H7 (cell line): ENCODE measurements at regions not wholly inside any gene's neighbourhood (a gene's known extent, or its start where the extent isn't known, plus 50 kb on each side); places are given as distances from the start of the nearest gene placed in this dataset.
"Not testable (repeated sequence)": the region's sequence is repeated elsewhere in the genome, so short reads cannot be mapped to it uniquely, and the experiment has no call there.

Experiments used
- DNase-seq: peaks from one replicate; pipeline ENCODE4 v3.0.0; 2012
- H3K27me3 ChIP-seq: 2 replicates; pipeline ENCODE4 v1.6.0; 2011; ENCODE audit warnings: mild to moderate bottlenecking, low read length; ENCODE audit not compliant: control insufficient read depth, insufficient read depth
- H3K36me3 ChIP-seq: replicated peaks from 2 replicates; pipeline ENCODE4 v1.5.1; 2011; ENCODE audit warnings: low read length; ENCODE audit not compliant: control insufficient read depth, insufficient read depth
- H3K4me3 ChIP-seq: 2 replicates; pipeline ENCODE4 v1.5.1; 2011; ENCODE audit warnings: low read depth, mild to moderate bottlenecking, control low read depth, low read length, moderate library complexity; ENCODE audit not compliant: insufficient read depth

DNA sequence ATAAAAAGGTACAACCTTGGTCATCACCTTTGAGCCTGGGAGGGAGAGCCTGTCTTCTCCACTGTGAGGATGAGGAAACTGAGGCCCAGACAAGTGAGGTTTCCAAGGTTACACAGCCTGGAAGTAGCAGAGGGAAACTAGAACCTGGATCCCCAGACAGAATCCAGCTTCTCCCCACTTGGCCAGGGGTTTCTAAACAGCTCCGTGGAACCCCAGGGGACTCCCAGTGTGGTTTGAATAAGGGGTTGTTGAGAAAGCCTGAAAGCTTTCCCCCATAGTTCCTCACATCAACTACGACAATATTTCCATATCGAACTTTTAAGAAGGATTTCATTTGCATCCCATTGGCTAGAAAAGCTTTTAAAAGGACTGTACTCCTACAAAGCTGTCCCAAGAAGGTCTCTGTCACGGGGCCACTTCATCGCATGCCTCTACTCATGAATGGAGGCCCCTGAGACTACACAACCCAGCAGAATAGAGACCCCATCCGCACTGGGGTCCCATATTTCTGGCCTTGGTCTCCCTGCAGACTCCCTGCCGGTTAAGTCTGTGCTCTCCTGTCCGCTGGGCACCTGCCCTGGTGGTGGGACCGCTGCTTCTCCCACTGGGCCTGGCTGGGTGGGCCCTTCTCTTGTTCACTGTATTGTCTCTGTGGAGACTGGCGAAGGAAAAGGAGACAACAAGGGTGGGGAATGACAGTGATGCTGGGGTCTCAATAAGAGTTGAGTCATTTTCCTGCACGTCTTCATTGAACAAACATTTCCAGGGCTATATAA lies 178.5 kb downstream of the SMAD6 start:
- DNase-seq = no peak
- Histone ChIP-seq H3K36me3 (no peaks in the 10 kb centered on the region), H3K27me3 (no peaks in the 10 kb centered on the region), H3K4me3 (no peak overlapping the region)

DNA sequence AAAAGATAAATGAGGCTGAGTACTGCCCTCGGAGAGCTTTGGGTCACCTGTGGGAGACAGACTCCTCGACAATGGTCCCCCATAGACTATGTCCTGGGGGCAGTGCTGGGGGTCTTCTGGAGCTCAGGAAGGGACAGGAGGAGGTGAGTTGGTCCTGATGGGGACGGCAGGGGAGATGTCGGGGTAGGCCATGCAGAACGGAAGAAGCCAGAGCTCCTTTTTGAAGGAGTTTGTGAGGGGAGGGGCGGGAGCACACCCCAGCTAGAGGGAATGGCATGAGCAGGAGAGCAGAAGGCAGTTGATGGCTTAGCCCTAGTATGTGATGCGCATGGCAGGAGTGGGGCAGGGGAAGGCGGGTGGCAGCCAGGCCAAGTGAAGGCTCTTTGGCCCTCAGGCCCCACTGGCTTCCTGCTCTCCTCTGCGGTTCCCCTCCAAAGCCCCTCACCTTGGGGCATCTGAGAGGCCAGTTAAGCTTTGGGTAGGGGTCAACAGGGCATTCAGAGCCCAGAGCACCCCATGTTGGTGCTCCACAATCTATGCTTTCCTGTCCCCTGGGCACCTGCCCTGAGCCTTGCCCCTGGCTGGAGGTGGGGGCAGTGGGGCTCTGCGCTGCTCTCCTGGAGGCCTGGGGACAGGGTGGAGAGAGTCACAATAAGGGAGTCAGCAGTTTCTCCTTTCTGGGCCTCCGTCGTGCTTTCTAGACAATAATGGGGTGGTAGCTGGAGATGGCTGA lies 179.3 kb downstream of the SMAD6 start:
- no peaks in the 10 kb centered on the region for H3K36me3 ChIP-seq
- DNase-seq = no peak
- H3K4me3 ChIP-seq = no peak overlapping the region
- no peaks in the 10 kb centered on the region for H3K27me3 ChIP-seq

DNA sequence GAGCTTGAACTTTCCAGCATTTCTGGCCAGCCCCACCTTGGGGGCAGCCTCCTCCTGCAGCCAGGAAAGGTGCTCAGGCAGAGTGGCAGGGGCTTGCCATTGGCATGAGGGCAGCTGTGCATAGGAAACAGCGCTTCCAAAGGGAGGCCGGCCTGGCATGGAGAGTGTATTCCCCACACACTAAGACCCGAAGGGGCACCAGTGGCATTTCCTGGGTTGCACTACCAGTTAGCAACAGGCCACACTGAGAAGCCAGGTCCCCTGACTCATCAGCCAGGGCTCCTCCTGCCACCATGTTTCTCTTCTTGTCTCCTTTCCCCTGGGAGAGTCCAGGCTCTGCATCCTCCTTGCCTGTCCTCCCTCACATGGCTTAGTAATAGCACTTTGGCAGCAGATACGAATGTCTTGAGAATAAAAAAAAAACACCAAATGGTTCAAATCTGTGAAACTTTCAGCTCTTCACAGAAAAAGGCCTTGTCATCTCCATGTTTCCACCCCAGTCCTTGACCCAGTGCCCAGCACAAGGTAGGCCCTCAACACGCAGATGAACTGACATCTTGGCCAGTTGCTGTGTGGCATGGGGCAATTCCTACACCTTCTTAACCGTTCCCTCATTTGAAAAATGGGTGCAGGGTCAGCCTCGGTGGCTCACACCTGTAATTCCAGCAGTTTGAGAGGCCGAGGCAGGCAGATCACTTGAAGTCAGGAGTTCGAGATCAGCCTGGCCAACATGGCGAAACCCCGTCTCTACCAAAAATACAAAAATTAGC lies 180.4 kb downstream of the SMAD6 start:
- Histone ChIP-seq H3K36me3 (no peaks in the 10 kb centered on the region), H3K27me3 (no peaks in the 10 kb centered on the region), H3K4me3 (no peak overlapping the region)
- DNase-seq = no peak

GRCh38 chr15:66883284-66883911 lies 181.4 kb downstream of the SMAD6 start:
- peak; percentile 82 for DNase-seq

DNA sequence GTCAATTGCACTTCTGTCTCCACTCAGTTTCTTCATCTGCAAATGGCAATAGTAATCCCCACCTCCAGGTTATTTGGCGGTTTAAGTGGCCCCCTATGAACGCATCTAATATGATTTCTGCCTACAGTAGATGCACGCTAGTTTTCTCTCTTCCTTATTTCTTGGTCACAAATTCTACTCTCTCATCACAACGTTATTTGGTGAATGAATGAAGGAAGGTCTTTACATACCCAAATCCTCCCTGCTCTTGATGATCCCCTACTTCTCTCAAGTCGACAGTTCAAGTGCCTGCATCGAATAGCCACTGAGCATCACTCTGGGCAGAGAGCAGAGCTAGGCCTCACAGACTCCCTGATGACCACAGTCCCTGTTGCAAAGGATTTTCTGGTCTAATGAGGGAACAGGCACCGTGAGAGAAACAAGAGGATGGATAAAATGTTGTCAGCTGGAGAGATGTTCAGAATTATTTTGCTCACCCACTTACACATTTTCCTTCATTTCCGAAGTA lies 181.2 kb upstream of the SMAD3 start:
- Histone ChIP-seq H3K27me3 (no peaks in the 10 kb centered on the region), H3K4me3 (no peak overlapping the region), H3K36me3 (no peaks in the 10 kb centered on the region)
- DNase-seq = no peak

More at GRCh38 chr15:66883284-66883911, 181.4 kb downstream of the SMAD6 start:
- H3K4me3 ChIP-seq = no peak overlapping the region
- no peaks in the 10 kb centered on the region for H3K27me3 ChIP-seq
- no peaks in the 10 kb centered on the region for H3K36me3 ChIP-seq

- peak; percentile 4 for DNase-seq
- H3K36me3 ChIP-seq = no peaks in the 10 kb centered on the region
- H3K4me3 ChIP-seq = no peak overlapping the region
- no peaks in the 10 kb centered on the region for H3K27me3 ChIP-seq
These were observed 180.7 kb upstream of the SMAD3 start for GRCh38 chr15:66884661-66885237.

DNA sequence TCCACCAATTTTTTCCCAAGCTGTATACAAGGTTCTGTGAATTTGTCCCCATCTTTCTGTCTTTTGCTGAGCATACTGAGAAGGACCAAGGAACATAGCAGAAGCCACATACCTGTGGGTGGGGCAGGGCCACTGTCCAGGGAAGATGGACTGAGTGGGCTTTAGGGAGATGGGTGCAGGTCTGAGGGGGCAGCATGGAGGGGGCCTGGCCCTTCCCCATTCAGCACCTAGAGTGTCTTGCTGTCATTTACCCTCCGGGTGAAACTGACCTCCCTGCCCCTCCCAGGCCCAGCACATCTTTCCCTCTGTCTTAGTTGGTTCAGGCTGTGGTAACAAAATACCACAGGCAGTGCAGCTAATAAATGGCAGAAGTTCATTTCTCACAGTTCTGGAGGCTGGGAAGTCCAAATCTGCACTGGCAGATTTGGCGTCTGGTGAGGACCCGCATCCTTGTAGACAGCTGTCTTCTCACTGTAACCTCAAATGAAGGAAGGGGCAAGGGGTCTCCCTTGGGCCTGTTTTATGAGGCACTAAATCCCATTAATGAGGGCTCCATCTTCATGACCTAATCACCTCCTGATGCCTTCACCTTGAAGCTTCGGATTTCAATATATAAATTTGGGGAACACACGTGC lies 180.0 kb upstream of the SMAD3 start:
- no peak overlapping the region for H3K4me3 ChIP-seq
- H3K27me3 ChIP-seq = no peaks in the 10 kb centered on the region
- no peaks in the 10 kb centered on the region for H3K36me3 ChIP-seq
- no peak for DNase-seq

DNA sequence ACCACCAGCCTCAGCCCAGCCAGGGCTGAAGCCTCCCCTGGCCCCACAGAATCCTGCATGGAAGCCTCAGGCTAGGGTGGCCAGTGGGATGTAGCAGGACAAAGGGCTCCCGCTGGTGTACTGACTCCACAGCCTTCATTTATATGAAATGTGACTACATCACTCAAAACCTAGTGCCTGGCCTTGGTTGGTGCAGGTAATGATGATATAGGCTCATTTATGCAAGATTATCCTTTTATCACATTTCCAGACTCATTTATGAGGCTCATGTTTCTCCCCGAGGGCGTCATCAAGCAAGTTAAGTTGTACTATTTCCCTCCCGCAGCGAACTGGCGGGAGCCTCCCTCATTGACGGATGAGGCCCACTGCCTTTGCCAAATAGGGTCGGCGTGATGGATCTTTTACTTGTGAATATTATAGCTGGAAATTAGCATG lies 179.1 kb upstream of the SMAD3 start:
- DNase-seq = no peak
- no peak overlapping the region for H3K4me3 ChIP-seq

DNA sequence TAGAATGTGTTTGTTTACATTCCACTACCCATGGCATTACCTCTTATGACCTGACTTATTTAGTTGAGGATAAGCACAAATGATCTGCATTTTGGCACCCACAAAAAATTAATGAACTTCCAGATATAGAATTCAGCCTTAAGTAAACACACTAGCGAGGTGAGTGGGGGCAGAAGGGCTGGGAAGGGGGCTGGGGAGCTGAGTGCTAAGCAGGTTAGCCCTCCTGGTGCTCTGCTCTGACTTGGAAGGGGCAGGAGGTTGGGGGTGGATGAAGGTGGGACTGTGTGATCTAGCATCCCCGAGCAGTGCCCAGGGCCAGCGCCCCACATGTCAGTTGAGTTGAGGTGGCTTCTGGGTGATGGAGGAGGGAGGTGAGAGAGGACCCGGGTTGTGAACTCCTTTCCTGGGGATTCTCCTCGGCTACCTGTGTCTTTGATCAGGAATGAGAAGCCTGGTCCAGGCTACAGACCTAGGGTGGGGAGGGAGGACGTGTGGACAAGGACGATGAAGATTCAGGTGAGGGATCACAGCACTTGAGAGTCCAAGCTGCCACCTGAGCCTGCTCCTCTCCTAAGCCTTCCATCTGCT lies 178.6 kb upstream of the SMAD3 start:
- DNase-seq = no peak
- Histone ChIP-seq H3K4me3 (no peak overlapping the region), H3K27me3 (no peaks in the 10 kb centered on the region), H3K36me3 (no peaks in the 10 kb centered on the region)

More for the DNA sequence above, 179.1 kb upstream of the SMAD3 start:
- Histone ChIP-seq H3K27me3 (no peaks in the 10 kb centered on the region), H3K36me3 (no peaks in the 10 kb centered on the region)

DNA sequence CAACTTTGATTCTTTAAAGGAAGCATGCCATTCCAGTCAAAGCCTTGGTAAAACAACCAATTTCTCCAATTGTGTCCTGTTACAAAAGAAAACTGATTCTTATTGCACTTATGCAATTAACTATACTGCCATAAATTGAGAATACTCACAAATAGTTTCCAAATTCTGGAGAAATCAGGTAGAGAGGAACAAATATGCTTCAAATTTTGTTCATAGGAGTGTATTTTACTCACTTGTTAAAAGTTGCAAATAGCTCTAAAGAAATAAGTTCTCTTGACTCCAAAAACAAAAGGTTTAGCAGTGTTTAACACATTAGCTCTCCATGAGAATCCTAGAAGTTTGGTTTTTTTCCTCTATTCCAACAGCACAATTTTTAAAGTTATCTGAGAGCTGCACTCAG lies 176.1 kb upstream of the SMAD3 start:
- H3K36me3 ChIP-seq, H3K27me3 ChIP-seq, DNase-seq, H3K4me3 ChIP-seq: not testable (repeated sequence)

- H3K36me3 ChIP-seq = no peaks in the 10 kb centered on the region
- no peak overlapping the region for H3K4me3 ChIP-seq
- H3K27me3 ChIP-seq = no peaks in the 10 kb centered on the region
- no peak for DNase-seq
These were observed 173.6 kb upstream of the SMAD3 start for GRCh38 chr15:66891776-66892175.

- no peaks in the 10 kb centered on the region for H3K36me3 ChIP-seq
- H3K4me3 ChIP-seq = no peak overlapping the region
- no peaks in the 10 kb centered on the region for H3K27me3 ChIP-seq
- DNase-seq = no peak
These were observed 172.1 kb upstream of the SMAD3 start for GRCh38 chr15:66893294-66893693.

DNA sequence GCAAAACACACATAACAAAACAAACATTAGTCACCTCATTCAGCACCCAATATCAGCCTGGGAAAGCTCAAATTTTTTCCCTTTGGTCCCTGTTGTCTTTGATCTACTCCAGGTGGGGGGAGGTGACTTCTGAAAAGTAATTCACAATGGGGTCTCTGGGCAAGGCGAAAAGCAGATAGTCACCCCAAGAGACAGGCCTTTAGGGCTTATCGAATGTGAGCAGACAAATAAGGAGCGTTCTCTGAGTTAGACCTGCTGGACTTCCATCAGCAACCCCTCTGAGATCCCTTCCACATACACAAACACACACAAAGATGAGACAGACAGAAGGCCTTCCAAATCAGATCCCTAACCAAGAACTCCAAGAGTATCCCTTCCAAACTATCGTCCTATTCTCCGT lies 171.0 kb upstream of the SMAD3 start:
- no peak for DNase-seq
- H3K4me3 ChIP-seq = no peak overlapping the region
- no peaks in the 10 kb centered on the region for H3K36me3 ChIP-seq
- no peaks in the 10 kb centered on the region for H3K27me3 ChIP-seq
